NCI-H2107 treated with DMSO at 0.1 percent for 48 hours (cell line): ENCODE measurements at regions not wholly inside any gene's neighbourhood (a gene's known extent, or its start where the extent isn't known, plus 50 kb on each side); places are given as distances from the start of the nearest gene placed in this dataset.
A peak's percentile ranks its signal among the peaks of the same experiment; 100 is the strongest.

Experiments
- DNase-seq: peaks from one replicate; lab custom pipeline; 2025; ENCODE audit not compliant: unreplicated experiment; lab: John Stamatoyannopoulos, UW

DNA sequence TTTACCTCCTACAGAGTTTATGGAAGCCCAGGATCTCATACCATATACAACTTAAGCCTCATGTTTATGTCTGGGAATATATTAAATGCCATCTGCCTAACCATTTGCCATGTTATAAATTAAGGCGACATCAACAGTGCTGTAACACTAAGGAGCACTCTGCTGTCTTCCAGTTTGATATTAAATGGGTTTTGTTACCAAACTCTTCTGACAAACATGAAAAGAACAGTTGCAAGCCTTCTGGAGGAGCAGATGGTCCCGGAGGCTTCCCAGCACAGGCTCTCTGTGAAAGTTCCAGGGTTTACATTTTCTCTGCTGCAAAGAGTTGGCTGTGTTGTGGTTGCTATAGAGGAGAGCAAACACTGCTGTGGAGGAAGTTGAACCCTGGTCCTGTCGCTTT lies 545.3 kb upstream of the SALL1 start:
- DNase-seq: no peak

DNA sequence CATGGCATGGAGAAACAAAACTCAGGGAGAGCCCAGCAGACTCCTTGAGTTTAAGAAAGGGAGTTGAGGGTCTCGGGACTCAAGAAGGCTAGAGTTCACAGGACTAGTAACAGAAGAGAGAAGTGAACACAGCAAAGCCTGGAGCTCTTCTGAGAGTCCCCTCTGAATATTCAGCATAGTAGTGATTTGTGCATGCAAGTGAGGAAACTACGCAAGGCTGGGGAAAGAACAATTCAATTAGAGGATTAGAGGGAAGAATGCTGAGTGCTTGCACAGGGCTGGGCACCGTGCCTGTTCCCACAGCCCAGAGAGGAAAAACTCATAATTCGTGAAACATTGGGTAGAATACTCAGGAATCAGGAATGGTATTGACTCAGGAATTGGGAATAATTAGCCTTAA lies 540.0 kb upstream of the SALL1 start:
- DNase-seq: no peak

DNA sequence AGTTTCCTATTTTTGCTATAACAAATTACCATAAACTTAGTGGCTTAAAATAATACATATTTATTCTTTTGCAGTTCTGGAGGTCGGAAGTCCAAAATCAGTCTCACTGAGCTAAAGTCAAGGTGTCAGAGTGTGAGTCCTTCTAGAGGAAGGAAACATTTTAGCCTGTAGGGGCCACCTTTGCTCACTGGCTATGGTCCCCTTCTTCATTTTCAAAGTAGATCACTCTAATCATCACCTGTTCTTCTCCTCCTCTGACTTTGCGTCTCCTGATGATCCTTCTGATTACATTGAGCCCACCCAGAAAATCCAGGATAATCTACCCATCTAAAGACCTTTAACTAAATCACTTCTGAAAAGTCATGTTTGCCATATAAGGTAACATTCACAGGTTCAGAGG lies 534.4 kb upstream of the SALL1 start:
- no peak for DNase-seq

DNA sequence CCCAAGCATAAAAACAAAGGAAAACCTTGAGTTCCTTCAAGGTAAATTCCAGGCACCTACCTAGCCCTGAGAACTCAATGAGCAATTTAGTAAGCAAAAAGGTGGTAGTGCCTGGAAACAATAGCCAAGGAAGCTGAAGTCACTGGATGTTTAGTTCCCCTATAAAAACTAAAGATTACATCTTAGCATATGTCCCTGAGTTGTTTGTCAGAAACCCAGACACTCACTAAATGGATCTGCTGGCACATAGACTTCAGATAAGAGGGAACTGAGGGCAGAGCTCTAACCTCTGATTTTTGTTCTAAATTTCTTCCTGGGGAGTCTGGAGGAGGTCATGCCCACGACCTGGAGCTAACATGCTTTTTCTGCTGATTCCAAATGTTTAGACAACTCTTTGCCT lies 532.8 kb upstream of the SALL1 start:
- no peak for DNase-seq

DNA sequence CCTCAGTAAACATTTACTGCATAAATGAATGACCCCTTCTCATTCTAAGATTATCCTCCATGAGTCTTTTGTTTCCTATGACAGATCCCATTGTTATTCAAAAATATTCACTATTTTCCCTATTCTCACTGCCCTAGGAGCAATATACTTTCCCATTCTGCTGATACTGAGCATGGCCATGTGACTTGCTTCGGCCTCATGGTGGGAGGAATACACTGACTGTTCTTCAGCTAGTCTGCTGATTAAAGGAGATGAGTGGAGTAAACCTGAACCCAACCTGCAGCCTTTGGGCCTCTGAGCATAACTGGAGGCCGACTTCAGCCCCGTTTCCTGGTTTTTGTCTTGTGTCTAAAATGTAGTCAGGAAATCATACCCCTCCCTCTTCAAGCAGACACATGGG lies 531.8 kb upstream of the SALL1 start:
- no peak for DNase-seq

DNA sequence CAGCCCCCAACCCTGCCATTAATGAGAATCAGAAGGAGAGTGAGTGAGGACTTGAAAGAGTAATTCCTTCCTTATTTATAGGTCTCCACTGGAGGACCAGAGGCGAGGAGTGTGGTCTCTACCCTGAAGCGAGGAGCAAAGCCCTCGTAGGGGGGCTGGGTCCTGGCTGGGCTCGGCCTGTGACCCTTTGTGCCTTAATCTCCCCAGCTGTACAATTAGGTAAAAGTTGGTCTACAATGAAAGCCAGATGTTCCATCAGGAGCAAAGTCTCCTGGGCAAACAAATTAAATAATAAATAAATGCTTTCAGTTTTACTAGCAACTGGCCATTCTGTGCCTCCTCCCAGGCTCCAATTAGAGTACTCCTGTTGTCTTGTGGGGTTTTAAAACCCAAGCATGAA lies 523.5 kb upstream of the SALL1 start:
- DNase-seq: no peak

DNA sequence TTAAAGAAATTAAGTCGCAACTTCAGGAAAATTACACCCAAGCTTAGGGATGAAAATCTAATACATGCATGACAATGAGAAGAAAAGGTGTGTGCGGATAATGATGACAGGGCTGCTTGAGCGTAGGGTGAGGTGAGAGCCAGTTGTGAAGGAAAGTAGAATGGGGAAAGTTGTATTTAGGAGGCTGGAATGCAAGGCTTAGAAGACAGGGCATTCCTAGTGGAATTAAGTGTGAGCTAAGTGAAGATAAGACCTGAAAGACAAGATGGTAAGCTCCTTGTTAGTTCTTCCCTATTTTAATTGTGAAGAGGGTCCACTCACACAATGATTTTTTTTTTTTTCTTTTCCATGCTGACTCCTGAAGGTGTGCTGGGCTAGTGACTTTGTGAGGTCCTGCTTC lies 519.5 kb upstream of the SALL1 start:
- DNase-seq: no peak

DNA sequence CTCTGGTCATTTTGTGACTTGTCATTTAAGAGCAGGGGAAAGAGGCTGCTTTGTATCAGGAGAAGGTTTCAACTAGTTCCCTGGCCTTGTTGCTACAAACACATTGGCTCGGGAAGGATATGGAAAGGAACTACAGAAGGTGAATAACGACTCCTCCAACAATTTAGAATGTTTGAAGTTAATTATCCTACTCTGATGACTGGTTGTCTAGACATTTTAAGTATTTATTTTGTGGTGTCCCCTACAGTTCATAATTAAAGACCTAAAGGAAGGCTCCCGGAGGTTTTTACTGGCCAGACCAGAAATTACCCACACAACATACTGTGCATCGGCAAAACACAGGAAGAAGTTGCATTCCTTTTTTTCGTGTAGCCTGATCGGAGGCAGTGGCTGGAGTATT lies 515.8 kb upstream of the SALL1 start:
- no peak for DNase-seq

DNA sequence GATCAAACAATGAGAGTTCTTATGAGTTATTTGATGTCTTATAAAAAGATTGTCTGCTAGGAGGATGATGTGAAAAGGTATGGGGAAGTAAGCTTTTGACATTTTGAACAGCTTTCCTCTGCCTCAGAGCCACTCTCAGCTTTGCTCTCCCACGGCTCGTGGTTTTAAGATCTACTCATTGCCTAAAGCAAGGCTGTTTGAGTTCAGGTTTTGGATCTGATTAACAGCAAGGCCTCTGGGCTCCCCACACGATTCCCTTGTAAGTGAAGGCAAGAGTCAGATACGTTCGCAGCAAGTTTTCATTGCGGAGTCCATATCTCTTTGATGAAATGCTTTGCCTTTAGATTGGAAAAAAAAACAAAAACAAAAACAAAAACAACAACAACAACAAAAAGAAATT lies 515.0 kb upstream of the SALL1 start:
- no peak for DNase-seq

DNA sequence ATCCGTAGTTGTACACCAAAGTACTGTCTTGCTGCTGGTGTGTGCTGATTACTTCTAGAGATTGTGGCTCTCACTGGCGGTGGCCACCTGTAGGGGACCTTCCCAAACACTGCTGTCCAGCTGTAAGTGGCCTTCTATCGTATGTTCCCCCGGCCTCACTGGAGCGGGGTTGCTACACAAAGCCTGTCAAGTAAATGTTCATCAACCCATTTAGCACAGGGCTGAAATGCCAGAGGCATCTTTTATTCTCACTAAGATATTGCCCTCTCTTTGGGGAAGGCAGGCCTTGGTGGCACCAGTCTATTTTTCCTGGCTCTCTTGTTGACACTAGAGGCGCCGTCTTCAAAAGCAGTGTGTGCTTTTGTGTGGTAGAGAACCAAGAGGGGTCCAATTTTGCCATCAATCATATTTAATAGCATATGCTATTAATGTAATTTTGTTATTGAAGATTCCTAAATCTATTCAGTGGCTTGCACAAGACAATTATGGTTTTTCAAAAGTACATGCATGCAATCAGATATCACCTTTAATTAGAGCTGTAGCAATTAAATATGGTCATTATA lies 514.4 kb upstream of the SALL1 start:
- DNase-seq: no peak

DNA sequence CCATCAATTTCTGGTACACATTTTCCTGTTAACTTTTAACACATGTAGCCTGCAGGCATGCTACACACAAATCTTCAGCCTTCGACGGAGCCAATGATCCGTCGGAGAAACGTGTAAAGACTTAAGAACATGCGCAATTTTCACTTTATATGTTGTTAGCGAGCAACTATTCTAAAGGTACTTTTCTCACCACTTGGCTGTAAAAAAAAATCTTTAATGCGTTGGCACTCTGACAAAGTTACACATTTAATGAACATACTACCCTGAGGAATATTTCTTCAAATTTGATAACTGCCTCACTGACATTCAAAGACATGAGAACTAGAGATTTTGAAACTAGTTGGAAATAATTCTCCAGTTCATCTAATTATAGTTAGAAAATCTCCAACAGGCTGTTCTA lies 507.5 kb upstream of the SALL1 start:
- DNase-seq: no peak

DNA sequence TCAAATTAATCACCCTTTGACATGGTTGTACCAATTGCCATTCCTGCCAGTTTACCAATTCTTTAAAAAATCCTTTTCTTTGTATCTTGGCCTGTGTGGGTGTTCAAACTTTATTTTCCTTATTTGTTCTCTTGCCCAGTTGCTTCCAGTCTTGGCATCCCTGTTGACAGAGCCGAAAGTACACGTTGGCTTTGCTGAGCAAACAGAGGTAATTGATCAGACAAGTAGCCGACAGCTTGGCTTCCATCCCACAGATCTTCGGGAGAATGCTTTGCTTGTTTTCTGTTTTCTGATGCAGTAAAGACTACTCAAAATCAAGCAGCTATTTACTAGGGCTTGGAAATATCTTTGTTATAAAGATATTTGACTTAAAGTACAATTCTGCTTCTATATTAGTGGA lies 506.8 kb upstream of the SALL1 start:
- no peak for DNase-seq

DNA sequence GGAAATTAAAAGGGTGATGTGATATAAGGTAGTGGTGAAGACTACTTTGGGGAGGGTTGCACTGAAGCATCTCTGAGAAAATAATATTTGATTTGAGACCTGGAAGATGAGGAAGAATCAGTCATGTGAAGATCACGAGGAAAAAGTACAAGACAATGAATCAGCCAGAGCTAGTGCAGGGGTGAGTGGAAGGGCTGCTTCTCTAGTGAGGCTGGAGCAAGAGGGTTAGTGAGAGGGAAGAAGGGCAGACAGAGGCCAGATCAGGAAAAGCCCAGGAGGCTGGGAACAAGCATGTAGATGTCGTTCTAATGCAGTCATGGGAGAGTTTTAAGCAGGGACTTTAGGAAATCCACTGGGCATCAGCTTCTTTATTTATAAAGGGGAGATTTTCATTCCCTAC lies 504.2 kb upstream of the SALL1 start:
- no peak for DNase-seq

DNA sequence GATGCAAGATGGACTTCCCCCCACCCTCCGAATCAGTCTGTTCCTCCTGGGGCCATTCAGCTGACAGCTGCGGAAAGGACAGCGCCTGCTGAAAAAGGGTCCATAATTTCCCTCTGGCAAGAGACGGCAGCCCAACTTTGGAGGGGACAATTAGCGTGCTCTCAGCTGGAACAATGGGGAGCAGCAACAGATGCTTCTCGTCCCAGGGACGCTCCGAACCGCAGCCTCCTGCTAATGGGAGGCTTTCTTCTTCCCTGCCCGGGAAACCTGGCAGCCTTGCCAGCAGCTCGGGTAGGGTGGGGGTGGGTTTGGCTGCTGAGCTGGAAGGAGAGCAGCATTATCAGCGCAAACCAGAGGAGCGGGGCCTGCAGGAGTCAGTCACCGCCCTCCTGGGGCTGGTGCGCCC lies 500.0 kb upstream of the SALL1 start:
- peak; percentile 64 for DNase-seq

DNA sequence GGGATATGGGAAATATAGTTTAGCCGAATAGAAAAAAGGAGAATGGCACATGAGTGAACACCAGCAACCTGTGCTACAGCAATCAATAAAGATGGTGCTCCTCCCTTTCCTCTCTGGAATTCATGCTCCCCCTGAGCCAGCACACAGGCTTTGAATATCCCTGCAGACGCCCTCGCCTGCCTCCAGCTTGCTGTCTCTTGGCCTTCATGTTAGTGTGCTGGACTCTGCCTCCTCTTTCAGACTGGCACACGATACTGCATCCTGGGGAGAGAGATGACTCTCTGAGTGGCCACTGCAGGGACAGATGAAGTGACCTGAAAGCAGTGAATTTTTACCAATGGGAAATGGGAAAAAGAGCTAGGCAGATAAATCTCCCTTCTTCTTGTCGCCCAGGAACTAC lies 498.6 kb upstream of the SALL1 start:
- DNase-seq: no peak

DNA sequence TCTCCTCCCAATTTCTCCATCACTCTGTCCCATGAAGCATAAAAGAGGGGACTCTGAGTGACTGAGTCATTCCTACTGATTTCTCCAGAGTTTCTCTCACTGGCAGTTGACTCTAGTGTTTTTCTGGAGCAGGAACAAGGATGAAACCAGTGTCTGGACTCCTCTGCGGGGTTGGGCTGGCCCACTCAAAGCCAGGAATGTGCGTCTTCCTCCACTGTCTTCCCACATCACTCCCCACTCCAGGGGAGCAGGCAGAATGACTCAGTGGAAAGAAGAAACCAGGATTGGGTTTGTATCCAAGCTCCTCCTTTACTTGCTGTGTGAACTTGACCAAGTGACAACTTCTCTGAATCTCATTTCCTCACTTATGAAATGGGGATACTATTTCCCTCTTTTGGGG lies 497.5 kb upstream of the SALL1 start:
- DNase-seq: no peak

DNA sequence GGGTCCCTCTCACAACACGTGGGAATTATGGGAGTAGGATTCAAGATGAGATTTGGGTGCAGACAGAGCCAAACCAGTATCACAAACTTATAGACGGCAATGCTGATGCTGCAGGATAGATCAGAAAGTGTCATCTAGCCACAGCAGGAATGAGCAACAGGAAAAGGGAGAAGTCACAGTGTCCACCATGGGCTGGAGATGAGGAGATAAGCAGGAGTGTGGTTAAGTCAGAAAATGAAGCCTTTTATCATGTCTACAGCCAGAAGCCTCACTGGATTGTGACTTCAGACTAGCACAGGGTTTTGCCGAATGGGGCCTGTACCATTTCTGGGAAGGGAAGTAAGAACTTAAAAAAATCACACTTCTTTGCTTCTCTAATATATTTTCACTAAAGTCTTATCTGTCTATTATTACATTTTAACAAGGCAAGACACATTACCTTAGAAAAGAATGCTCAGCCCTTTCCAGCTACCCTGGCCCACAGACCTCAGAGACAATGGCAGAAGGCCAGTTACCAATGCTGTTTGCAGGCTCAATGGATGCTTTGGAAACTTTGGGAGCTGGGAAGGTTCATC lies 490.2 kb upstream of the SALL1 start:
- no peak for DNase-seq

DNA sequence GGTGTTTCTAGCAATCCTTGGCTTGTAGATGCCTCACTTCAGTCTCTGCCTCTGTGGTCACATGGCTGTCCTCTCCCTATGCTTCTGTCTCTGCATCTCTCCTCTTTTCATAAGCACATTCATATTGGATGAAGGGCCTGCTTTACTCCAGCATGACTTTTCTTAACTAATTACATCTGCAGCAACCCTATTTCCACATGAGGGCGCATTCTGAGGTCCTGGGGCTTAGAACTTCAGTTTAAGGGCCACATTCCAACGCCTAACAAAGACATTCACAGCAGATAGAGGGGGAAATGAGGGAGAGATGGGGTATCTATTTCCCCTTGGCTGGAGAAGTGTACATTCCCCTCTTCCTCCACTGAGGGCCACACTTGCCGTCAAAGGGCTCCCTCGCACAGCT lies 489.1 kb upstream of the SALL1 start:
- no peak for DNase-seq

DNA sequence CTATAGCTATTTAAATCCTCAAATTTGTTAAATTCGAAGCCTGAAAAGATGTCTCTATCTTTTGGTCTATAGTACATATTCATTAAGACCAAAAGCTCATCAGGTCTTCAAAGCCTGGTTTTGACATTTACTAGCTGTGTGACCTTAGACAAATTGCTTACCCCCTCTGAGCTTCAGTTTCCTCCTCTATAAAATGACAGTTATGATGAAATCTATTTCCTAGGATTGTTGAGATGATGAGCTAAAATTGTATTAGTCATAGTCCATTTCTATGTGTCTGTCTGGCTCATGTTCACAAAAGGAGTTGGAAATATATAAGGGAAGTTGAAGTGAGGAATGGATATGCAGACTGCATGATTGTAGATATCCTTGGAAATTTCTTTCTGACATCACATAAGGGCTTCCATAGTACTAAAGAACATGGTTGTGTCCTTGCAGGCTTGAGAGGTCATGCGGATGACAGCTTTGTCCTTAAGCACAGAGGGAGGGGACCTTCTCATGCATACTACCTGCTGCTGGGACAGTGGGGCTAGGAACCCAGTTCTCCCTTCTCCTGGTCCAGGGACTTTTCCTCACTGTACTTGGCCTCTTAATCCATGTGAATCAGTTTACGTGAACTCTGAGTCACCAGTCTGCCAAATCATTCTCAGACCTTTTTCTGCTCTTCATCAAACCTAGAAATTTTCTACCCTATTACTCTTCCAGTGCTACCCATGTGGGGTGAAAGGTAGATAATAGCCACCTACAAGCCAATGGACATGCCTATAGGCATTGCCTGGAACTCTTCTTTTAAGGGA lies 487.5 kb upstream of the SALL1 start:
- DNase-seq: no peak

DNA sequence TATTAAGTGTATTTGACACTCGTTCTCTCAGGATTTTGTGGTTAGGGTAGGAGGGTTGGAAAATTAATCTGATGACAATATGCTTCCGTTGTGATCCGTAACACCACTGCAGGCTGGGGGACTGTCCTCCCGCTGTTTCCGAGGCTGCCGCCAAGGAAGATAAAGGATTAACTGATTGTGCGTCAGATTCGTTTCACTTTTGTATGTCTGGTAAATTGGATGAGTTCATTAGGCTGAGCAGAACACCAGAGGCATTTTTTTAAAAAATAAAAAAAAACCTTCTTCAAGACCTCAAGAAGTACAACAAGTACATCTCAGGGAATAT lies 486.7 kb upstream of the SALL1 start:
- no peak for DNase-seq

DNA sequence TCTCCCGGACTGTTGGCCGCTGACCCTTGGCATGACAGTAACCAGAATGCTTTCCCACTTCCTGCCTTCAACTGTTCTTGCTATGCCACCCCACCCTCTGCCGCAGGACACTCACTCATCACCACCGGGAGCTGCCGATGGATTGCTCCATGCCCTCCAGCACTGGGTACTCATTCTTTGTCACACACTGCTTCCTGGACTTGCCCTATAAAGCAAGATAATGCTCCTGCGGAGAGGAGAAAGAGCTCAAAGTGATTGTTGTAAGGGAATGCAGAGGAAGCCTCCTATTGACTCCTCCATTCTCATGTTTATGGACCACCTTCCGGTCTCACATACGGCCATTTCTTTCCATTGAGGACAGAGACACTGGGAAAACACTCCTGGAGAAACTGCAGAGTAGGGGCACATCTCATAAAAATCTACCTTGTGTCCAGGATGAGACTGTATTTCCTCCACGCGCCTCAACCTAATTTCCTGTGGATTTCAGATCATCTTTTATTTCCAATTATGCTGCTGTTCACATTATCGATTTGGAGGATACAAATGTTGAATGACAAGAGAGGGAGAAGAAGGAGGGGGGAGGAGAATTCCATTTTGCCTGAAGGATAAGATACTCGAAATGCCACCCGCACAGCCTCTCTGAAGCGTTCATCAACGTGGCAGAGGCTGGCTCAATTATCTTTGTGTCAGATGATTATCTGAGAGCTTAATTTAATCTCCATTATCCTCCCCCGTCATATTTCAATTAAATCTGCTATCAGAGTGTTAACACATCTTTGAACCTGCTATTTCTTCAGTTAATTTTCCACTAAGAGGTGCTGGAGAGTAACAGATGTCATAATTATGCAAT lies 486.1 kb upstream of the SALL1 start:
- DNase-seq: peak; percentile 11

DNA sequence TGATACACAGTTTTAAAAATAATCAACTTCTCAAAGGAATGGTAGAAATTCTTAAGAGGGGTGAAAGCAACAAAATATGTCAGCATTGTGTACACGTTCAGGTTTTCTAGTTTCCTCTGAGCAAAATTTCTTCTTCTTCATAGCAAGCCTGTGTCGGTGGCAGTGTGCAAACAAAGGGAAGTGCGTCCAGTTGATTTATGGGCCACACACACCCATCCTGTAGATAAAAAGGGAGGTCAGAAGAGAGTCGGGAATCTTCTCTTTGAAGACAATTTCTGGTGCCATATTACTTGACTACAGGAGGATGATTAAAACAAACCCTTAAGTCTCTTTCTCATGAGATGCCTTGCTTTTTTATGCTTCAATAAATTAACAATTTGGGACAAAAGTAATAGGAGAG lies 484.1 kb upstream of the SALL1 start:
- DNase-seq: no peak
